Keratinocyte (primary cell): ENCODE measurements at regions not wholly inside any gene's neighbourhood (a gene's known extent, or its start where the extent isn't known, plus 50 kb on each side); places are given as distances from the start of the nearest gene placed in this dataset.

ENCODE experiments used
- DNase-seq: peaks from one replicate; pipeline ENCODE4 v3.0.0-alpha.2; 2011; ENCODE audit warnings: low read depth, missing footprints, low spot score
- FAIRE-seq: peaks from 2 replicates; lab custom pipeline; 2011; peaks lifted over from hg19 to GRCh38; lab: Jason Lieb, UNC
- H2AFZ ChIP-seq: 2 replicates; pipeline ENCODE4 v1.6.0; 2012; ENCODE audit warnings: low read length, control low read depth, inconsistent platforms; ENCODE audit not compliant: control insufficient read depth
- H3K27ac ChIP-seq: 2 replicates; pipeline ENCODE4 v1.5.1; 2011; ENCODE audit warnings: low read length; ENCODE audit not compliant: control insufficient read depth, insufficient read depth
- H3K27me3 ChIP-seq: 3 replicates; pipeline ENCODE4 v1.6.0; 2011; ENCODE audit warnings: low read length; ENCODE audit not compliant: control insufficient read depth, insufficient read depth; ENCODE audit errors: extremely low read depth
- H3K36me3 ChIP-seq, 2 experiments: 2 replicates in 1 of 2; 3 replicates in 1 of 2; pipeline ENCODE4 v1.5.1; 2011; ENCODE audit warnings: low read length in 2 of 2, mild to moderate bottlenecking in 1 of 2; ENCODE audit not compliant: control insufficient read depth in 2 of 2, insufficient read depth in 2 of 2; ENCODE audit errors: extremely low read depth in 1 of 2
- H3K4me1 ChIP-seq: 3 replicates; pipeline ENCODE4 v1.5.1; 2011; ENCODE audit warnings: low read length; ENCODE audit not compliant: control insufficient read depth, insufficient read depth; ENCODE audit errors: extremely low read depth
- H3K4me2 ChIP-seq: 3 replicates; pipeline ENCODE4 v1.6.0; 2011; ENCODE audit warnings: low read depth, low read length; ENCODE audit not compliant: control insufficient read depth, insufficient read depth; ENCODE audit errors: extremely low read depth
- H3K4me3 ChIP-seq, 3 experiments: fragments of 200-600 bp in 1 of 3; sonication (generic) in 1 of 3; 2 replicates in 2 of 3; 3 replicates in 1 of 3; pipeline ENCODE4 v1.5.1; 2011 to 2016; ENCODE audit warnings: low read length in 3 of 3, mild to moderate bottlenecking in 3 of 3, control low read depth in 2 of 3, inconsistent platforms in 1 of 3, low read depth in 1 of 3, mixed read lengths in 1 of 3, mixed run types in 1 of 3, moderate library complexity in 1 of 3; ENCODE audit not compliant: control insufficient read depth in 2 of 3, insufficient read depth in 2 of 3; ENCODE audit errors: extremely low read depth in 1 of 3
- H3K79me2 ChIP-seq: 2 replicates; pipeline ENCODE4 v1.6.0; 2012; ENCODE audit warnings: low read length; ENCODE audit not compliant: control insufficient read depth, insufficient read depth
- H3K9ac ChIP-seq: 3 replicates; pipeline ENCODE4 v1.6.0; 2011; ENCODE audit warnings: low read length; ENCODE audit not compliant: control insufficient read depth, insufficient read depth; ENCODE audit errors: extremely low read depth
- H3K9me1 ChIP-seq: 3 replicates; pipeline ENCODE4 v1.6.0; 2011; ENCODE audit warnings: low read length; ENCODE audit not compliant: control insufficient read depth, insufficient read depth; ENCODE audit errors: extremely low read depth
- H3K9me3 ChIP-seq: 2 replicates; pipeline ENCODE4 v1.5.1; 2012; ENCODE audit warnings: low read depth, low read length; ENCODE audit not compliant: control insufficient read depth
- H4K20me1 ChIP-seq: 3 replicates; pipeline ENCODE4 v1.6.0; 2011; ENCODE audit warnings: low read length; ENCODE audit not compliant: control insufficient read depth, insufficient read depth; ENCODE audit errors: extremely low read depth
- CTCF ChIP-seq, 3 experiments: IDR thresholded peaks in 1 of 3; conservative IDR thresholded peaks in 1 of 3; optimal IDR thresholded peaks in 1 of 3; 2 replicates in 2 of 3; 3 replicates in 1 of 3; pipeline versions ENCODE3 to v1.5.1; 2011; ENCODE audit warnings: low read length in 3 of 3, mild to moderate bottlenecking in 3 of 3, moderate library complexity in 2 of 3, control low read depth in 1 of 3, inconsistent platforms in 1 of 3; ENCODE audit not compliant: insufficient read depth in 2 of 3; ENCODE audit errors: extremely low read depth in 1 of 3
- EZH2 ChIP-seq: IDR thresholded peaks from one replicate; pipeline ENCODE4 v1.6.1; 2012; ENCODE audit warnings: inconsistent platforms, mild to moderate bottlenecking, low read length, moderate library complexity
- dilution Hi-C: fragments of 300-500 bp; cut with MboI; formaldehyde crosslinking; loops from one replicate; pipeline ENCODE4 v1.7.0; 2020; ENCODE audit warnings: low sequenced_read_pairs; ENCODE audit not compliant: extremely low pct_ligation_motif_present

DNA sequence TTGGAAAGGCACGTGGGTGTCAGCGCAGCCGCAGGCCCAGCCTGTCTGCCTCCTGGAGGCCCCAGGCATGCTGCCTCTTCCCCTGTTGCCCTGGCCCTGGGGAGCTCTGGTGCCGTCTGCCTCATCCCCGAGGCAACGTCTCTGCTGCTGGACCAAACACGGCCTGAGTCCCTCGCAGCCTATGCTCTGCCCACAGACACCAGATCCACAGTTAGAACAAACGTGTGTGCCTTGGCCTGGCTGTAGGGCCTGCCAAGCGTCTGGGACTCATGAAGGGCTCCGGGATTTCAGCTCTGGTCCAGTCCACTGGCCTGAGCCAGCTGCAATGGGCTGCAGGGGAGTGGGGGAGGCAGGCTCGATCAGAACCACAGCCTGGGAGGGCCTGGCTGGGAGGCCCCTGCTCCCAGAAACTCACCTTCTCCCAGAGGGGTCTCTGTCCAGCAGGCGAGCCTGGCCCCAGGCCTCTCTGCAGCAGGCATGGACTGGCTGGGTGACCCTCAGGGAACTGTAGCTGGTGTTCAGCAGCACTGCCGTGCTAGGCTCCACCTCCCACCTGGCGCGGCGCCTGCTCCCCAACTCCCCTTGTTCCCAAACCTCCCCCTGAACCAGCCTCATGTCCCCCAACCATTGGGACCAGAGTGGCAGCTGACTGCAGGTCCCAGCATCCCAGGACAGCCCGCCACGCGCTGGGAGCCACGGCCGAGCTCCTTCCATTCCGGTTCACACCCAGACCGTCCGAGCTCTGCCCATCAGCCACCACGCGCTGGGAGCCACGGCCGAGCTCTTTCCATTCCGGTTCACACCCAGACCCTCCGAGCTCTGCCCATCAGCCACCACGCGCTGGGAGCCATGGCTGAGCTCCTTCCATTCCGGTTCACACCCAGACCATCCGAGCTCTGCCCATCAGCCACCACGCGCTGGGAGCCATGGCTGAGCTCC is 197.0 kb downstream of the DLL1 start:
- Histone ChIP-seq H3K9ac (no peak overlapping the region), H3K9me3 (no peaks in the 10 kb centered on the region), H2AFZ (no peak overlapping the region), H3K4me1 (no peaks in the 10 kb centered on the region), H4K20me1 (no peaks in the 10 kb centered on the region), H3K36me3 (no peaks in the 10 kb centered on the region), H3K79me2 (no peaks in the 10 kb centered on the region), H3K27ac (no peak overlapping the region), H3K4me2 (no peak overlapping the region), H3K4me3 (no peak overlapping the region), H3K27me3 (peaks cover 3% of the 10 kb centered on the region), H3K9me1 (no peaks in the 10 kb centered on the region)
- no peak for FAIRE-seq
- dilution Hi-C loops: no loop called here
- DNase-seq: no peak
- TF ChIP-seq EZH2 (no peak), CTCF (optimal IDR thresholded peaks at IDR 0.05 in 1 of 3, IDR thresholded peaks at IDR 0.05 in 1 of 3, conservative IDR thresholded peaks at IDR 0.05 in 1 of 3; ENCODE audit: extremely low read depth in 1 of 3, insufficient read depth in 2 of 3, low read length in 3 of 3) (no peak)

- H3K27me3 ChIP-seq: peaks cover 3% of the 10 kb centered on the region
- DNase-seq (no peak), FAIRE-seq (no peak)
- H3K4me1 ChIP-seq: no peaks in the 10 kb centered on the region
- dilution Hi-C loops: no loop called here
- no peak overlapping the region for H3K27ac ChIP-seq
- no peaks in the 10 kb centered on the region for H3K9me3 ChIP-seq
- no peak overlapping the region for H2AFZ ChIP-seq
- H3K4me2 ChIP-seq: no peak overlapping the region
- H3K4me3 ChIP-seq: no peak overlapping the region
- H3K9me1 ChIP-seq: no peaks in the 10 kb centered on the region
- no peaks in the 10 kb centered on the region for H3K79me2 ChIP-seq
- no peaks in the 10 kb centered on the region for H4K20me1 ChIP-seq
- no peak overlapping the region for H3K9ac ChIP-seq
- no peaks in the 10 kb centered on the region for H3K36me3 ChIP-seq
- no peak for TF ChIP-seq EZH2
- TF ChIP-seq CTCF (optimal IDR thresholded peaks at IDR 0.05 in 1 of 3, IDR thresholded peaks at IDR 0.05 in 1 of 3, conservative IDR thresholded peaks at IDR 0.05 in 1 of 3; ENCODE audit: extremely low read depth in 1 of 3, insufficient read depth in 2 of 3, low read length in 3 of 3): no peak
These were observed 197.6 kb downstream of the DLL1 start for GRCh38 chr6:170093276-170093657.
